Spleen (tissue), 11 donors: ENCODE measurements at regions not wholly inside any gene's neighbourhood (a gene's known extent, or its start where the extent isn't known, plus 50 kb on each side); places are given as distances from the start of the nearest gene placed in this dataset.
"Not testable (repeated sequence)": the region's sequence is repeated elsewhere in the genome, so short reads cannot be mapped to it uniquely, and the experiment has no call there.

Experiments used
- DNase-seq: peaks from one replicate; pipeline ENCODE4 v3.0.0-alpha.2; 2020
- H3K27ac ChIP-seq, 8 donors: fragments of 200-600 bp; sonication (generic) in 7 of 8; 1 replicate in 4 of 8; 2 replicates in 4 of 8; pipeline versions ENCODE4 v1.5.0 to v1.8.0; 2016 to 2021; ENCODE audit warnings: inconsistent platforms in 4 of 8, mild to moderate bottlenecking in 4 of 8, moderate library complexity in 1 of 8
- H3K27me3 ChIP-seq, 7 donors: fragments of 200-600 bp; sonication (generic) in 6 of 7; replicated peaks in 1 of 7; 1 replicate in 4 of 7; 2 replicates in 3 of 7; pipeline versions ENCODE4 v1.5.0 to v1.8.0; 2016 to 2021; ENCODE audit warnings: inconsistent platforms in 3 of 7, mild to moderate bottlenecking in 1 of 7
- H3K36me3 ChIP-seq, 6 donors: fragments of 200-600 bp; sonication (generic) in 5 of 6; 1 replicate in 4 of 6; 2 replicates in 2 of 6; pipeline versions ENCODE4 v1.5.0 to v1.8.0; 2016 to 2021; ENCODE audit warnings: inconsistent platforms in 2 of 6
- H3K4me1 ChIP-seq, 6 donors: fragments of 200-600 bp; sonication (generic) in 5 of 6; 1 replicate in 3 of 6; 2 replicates in 3 of 6; pipeline versions ENCODE4 v1.5.0 to v1.8.0; 2016 to 2021; ENCODE audit warnings: inconsistent platforms in 3 of 6
- H3K4me3 ChIP-seq, 8 donors: fragments of 200-600 bp; sonication (generic) in 7 of 8; 1 replicate in 4 of 8; 2 replicates in 4 of 8; pipeline versions ENCODE4 v1.5.0 to v1.8.0; 2016 to 2021; ENCODE audit warnings: inconsistent platforms in 4 of 8, mild to moderate bottlenecking in 4 of 8, moderate library complexity in 2 of 8
- H3K9me3 ChIP-seq, 8 donors: fragments of 200-600 bp; sonication (generic) in 7 of 8; 1 replicate in 4 of 8; 2 replicates in 4 of 8; pipeline versions ENCODE4 v1.5.0 to v1.8.0; 2016 to 2021; ENCODE audit warnings: inconsistent platforms in 4 of 8
- CTCF ChIP-seq, 11 experiments: fragments of 200-600 bp in 7 of 11; fragments of 450-650 bp in 4 of 11; sonication (generic) in 4 of 11; IDR thresholded peaks in 8 of 11; conservative IDR thresholded peaks in 3 of 11; 1 replicate in 7 of 11; 2 replicates in 4 of 11; pipeline versions ENCODE4 v1.4.0 to v1.8.0; 2016 to 2021; ENCODE audit warnings: antibody characterized with exemption in 11 of 11, inconsistent platforms in 4 of 11, mild to moderate bottlenecking in 1 of 11
- POLR2A ChIP-seq, 3 donors: fragments of 450-650 bp; IDR thresholded peaks; one replicate each; pipeline ENCODE4 v1.5.1; 2017; ENCODE audit warnings: antibody characterized with exemption in 3 of 3, mild to moderate bottlenecking in 1 of 3
- POLR2AphosphoS5 ChIP-seq, 3 donors: sonication (generic); formaldehyde crosslinking; IDR thresholded peaks; one replicate each; pipeline ENCODE4 v1.5.1; 2017; ENCODE audit warnings: antibody characterized with exemption in 3 of 3
- WGBS, 5 donors: extraction: QIAGEN DNeasy Blood & Tissue Kit in 3 of 5; methylation state at CpG; one replicate each; pipeline versions ENCODE4 v1.1.5 to v1.1.7; 2013 to 2018; 5-methylcytosine and 5-hydroxymethylcytosine counted together
- intact Hi-C: fragments of 100-400 bp; cut with DNase I; formaldehyde crosslinking; loops from one replicate; pipeline ENCODE4 v1.15.0; 2023; ENCODE audit warnings: low total_unique reads
- donor health status: healthy with polysubstance abuse.
- donor health status: DM: no; HTN: no; CAD: no; lungs with moderate emphysema.
- donor health status: DM: no; HTN: no; CAD: no.
- donor health status: Bipolar disorder and iron deficiency.
- donor health status: healthy.
- donor health status: DM: no; HTN: no; CAD: no.
- donor health status: DM: yes; HTN: yes; CAD: no.

- H3K27ac ChIP-seq: no peak overlapping the region
- H3K4me1 ChIP-seq: no peaks in the 10 kb centered on the region
- intact Hi-C loops: no loop called here
- no peak overlapping the region for H3K4me3 ChIP-seq
- TF ChIP-seq POLR2AphosphoS5 (IDR thresholded peaks at IDR 0.05): no peak
- peaks cover 0 to 10% (median 0%) of the 10 kb centered on the region in 8 donors for H3K9me3 ChIP-seq
- H3K36me3 ChIP-seq: no peaks in the 10 kb centered on the region
- WGBS, 5 donors: 53 to 77% (median 61%) methylated on average over 4 of the region's 4 CpGs
- H3K27me3 ChIP-seq: no peaks in the 10 kb centered on the region
- DNase-seq: no peak
Observed at GRCh38 chr3:162586591-162586990, 1090.0 kb downstream of the OTOL1 start.

- intact Hi-C loops: no loop called here
- Histone ChIP-seq H3K27ac (no peak overlapping the region), H3K36me3 (no peaks in the 10 kb centered on the region), H3K27me3 (no peaks in the 10 kb centered on the region), H3K9me3 (peaks cover 0 to 31% (median 5%) of the 10 kb centered on the region in 8 donors), H3K4me3 (no peak overlapping the region), H3K4me1 (no peaks in the 10 kb centered on the region)
- no peak for DNase-seq
- WGBS, 5 donors: 35 to 53% (median 45%) methylated on average over 1 of the region's 1 CpG
- TF ChIP-seq POLR2AphosphoS5 (IDR thresholded peaks at IDR 0.05) (no peak), CTCF (IDR thresholded peaks at IDR 0.05 in 8 of 11, conservative IDR thresholded peaks at IDR 0.05 in 3 of 11) (no peak)
Observed at GRCh38 chr3:162597226-162597625, 1100.6 kb downstream of the OTOL1 start.

GRCh38 chr3:162598500-162598899, 1101.9 kb downstream of the OTOL1 start:
- H3K36me3 ChIP-seq, H3K27ac ChIP-seq, DNase-seq, H3K4me3 ChIP-seq, intact Hi-C loops, H3K27me3 ChIP-seq, H3K4me1 ChIP-seq: not testable (repeated sequence)
- H3K9me3 ChIP-seq: peaks cover 0 to 44% (median 12%) of the 10 kb centered on the region in 8 donors
- 19 to 41% (median 35%) methylated on average over 4 of the region's 4 CpGs for WGBS, 5 donors

- H3K4me3 ChIP-seq, H3K27ac ChIP-seq, DNase-seq, intact Hi-C loops, H3K4me1 ChIP-seq, H3K27me3 ChIP-seq, H3K36me3 ChIP-seq: not testable (repeated sequence)
- 93 to 97% (median 95%) methylated on average over 11 to 27 of the region's 27 CpGs for WGBS, 5 donors
- H3K9me3 ChIP-seq: peaks cover 0 to 52% (median 17%) of the 10 kb centered on the region in 8 donors
Observed at GRCh38 chr3:162599742-162600141, 1103.1 kb downstream of the OTOL1 start.

- Histone ChIP-seq H3K27me3 (no peaks in the 10 kb centered on the region), H3K27ac (no peak overlapping the region), H3K36me3 (no peaks in the 10 kb centered on the region), H3K4me3 (no peak overlapping the region), H3K4me1 (no peaks in the 10 kb centered on the region), H3K9me3 (peaks cover 0 to 63% (median 17%) of the 10 kb centered on the region in 8 donors)
- intact Hi-C loops: no loop called here
- 68 to 84% (median 80%) methylated on average over 6 of the region's 6 CpGs for WGBS, 5 donors
- TF ChIP-seq CTCF (IDR thresholded peaks at IDR 0.05 in 8 of 11, conservative IDR thresholded peaks at IDR 0.05 in 3 of 11) (no peak), POLR2AphosphoS5 (IDR thresholded peaks at IDR 0.05) (no peak), POLR2A (IDR thresholded peaks at IDR 0.05) (no peak)
- no peak for DNase-seq
Observed at GRCh38 chr3:162601101-162601670, 1104.6 kb downstream of the OTOL1 start.

- DNase-seq: no peak
- H3K4me3 ChIP-seq: no peak overlapping the region
- H3K9me3 ChIP-seq: peaks cover 0 to 66% (median 17%) of the 10 kb centered on the region in 8 donors
- H3K27ac ChIP-seq: no peak overlapping the region
- intact Hi-C loops: no loop called here
- WGBS, 5 donors: 78 to 87% (median 82%) methylated on average over 3 of the region's 3 CpGs
- TF ChIP-seq POLR2AphosphoS5 (IDR thresholded peaks at IDR 0.05) (no peak), CTCF (IDR thresholded peaks at IDR 0.05 in 8 of 11, conservative IDR thresholded peaks at IDR 0.05 in 3 of 11) (no peak), POLR2A (IDR thresholded peaks at IDR 0.05) (no peak)
- H3K4me1 ChIP-seq: no peaks in the 10 kb centered on the region
- H3K36me3 ChIP-seq: no peaks in the 10 kb centered on the region
- H3K27me3 ChIP-seq: no peaks in the 10 kb centered on the region
Observed at GRCh38 chr3:162602619-162603018, 1106.0 kb downstream of the OTOL1 start.
